ENCODE measurements at regions not wholly inside any gene's neighbourhood (a gene's known extent, or its start where the extent isn't known, plus 50 kb on each side); places are given as distances from the start of the nearest gene placed in this dataset.
"Not testable (repeated sequence)": the region's sequence is repeated elsewhere in the genome, so short reads cannot be mapped to it uniquely, and the experiment has no call there.

DNA sequence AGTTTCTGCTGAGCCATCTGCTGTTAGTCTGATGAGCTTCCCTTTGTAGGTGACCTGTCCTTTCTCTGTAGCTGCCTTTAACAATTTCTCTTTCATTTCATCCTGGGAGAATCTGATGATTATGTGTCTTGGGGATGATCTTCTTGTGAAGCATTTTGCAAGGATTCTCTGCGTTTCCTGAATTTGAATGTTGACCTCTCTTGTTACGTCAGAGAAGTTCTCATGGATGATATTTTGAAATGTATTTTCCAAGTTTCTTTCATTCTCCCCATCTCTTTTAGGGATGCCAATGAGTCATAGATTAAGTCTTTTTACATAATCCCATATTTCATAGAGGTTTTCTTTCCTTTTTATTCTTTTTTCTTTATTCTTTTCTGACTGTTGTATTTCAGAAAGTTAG, 184.2 kb upstream of the BET1 start:
- no peak for DNase-seq (ENCODE audit: extremely low spot score, unreplicated experiment)
- H3K27me3 Mint-ChIP-seq (ENCODE audit: unreplicated experiment) = no peaks in the 10 kb centered on the region
- H3K4me3 Mint-ChIP-seq (ENCODE audit: unreplicated experiment) = no peak overlapping the region
- H3K4me1 Mint-ChIP-seq (ENCODE audit: unreplicated experiment) = peaks cover 47% of the 10 kb centered on the region
- peaks cover 27% of the 10 kb centered on the region for H3K9me3 Mint-ChIP-seq (ENCODE audit: unreplicated experiment)
- TF ChIP-seq, protein P1, sequence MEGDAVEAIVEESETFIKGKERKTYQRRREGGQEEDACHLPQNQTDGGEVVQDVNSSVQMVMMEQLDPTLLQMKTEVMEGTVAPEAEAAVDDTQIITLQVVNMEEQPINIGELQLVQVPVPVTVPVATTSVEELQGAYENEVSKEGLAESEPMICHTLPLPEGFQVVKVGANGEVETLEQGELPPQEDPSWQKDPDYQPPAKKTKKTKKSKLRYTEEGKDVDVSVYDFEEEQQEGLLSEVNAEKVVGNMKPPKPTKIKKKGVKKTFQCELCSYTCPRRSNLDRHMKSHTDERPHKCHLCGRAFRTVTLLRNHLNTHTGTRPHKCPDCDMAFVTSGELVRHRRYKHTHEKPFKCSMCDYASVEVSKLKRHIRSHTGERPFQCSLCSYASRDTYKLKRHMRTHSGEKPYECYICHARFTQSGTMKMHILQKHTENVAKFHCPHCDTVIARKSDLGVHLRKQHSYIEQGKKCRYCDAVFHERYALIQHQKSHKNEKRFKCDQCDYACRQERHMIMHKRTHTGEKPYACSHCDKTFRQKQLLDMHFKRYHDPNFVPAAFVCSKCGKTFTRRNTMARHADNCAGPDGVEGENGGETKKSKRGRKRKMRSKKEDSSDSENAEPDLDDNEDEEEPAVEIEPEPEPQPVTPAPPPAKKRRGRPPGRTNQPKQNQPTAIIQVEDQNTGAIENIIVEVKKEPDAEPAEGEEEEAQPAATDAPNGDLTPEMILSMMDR (IDR thresholded peaks at IDR 0.05) = no peak
- peak overlapping the region; percentile 31 for H3K27ac Mint-ChIP-seq (ENCODE audit: unreplicated experiment)
- peaks cover 20% of the 10 kb centered on the region for H3K36me3 Mint-ChIP-seq (ENCODE audit: unreplicated experiment)

DNA sequence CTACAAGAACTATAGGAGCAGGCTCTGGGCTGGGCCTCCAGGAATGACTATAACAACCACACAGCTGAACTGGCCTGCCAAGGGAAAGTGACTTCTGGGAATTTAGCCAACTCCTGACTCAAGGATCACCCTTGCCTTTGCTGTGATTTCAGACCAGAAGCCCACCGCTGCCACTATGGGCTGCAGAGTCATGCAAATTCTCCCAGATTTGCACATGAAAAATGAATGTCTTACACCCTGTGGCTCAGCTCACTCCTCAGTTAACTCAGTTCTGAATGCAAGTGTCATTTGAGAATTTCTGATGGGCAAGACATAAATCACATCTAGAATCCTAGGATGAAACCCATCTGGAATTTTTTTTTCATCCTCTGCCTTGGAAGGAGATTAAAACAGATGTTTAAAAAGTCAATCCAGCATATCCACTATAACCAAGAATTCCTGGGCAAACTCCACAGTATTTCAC, 186.5 kb upstream of the BET1 start:
- Mint-ChIP-seq H3K27ac (ENCODE audit: unreplicated experiment) (peak overlapping the region; percentile 87), H3K4me1 (ENCODE audit: unreplicated experiment) (peaks cover 27% of the 10 kb centered on the region), H3K27me3 (ENCODE audit: unreplicated experiment) (no peaks in the 10 kb centered on the region), H3K36me3 (ENCODE audit: unreplicated experiment) (peaks cover 20% of the 10 kb centered on the region), H3K9me3 (ENCODE audit: unreplicated experiment) (peaks cover 27% of the 10 kb centered on the region), H3K4me3 (ENCODE audit: unreplicated experiment) (no peak overlapping the region)
- no peak for DNase-seq (ENCODE audit: extremely low spot score, unreplicated experiment)
- TF ChIP-seq, protein P1 (IDR thresholded peaks at IDR 0.05) = no peak

DNA sequence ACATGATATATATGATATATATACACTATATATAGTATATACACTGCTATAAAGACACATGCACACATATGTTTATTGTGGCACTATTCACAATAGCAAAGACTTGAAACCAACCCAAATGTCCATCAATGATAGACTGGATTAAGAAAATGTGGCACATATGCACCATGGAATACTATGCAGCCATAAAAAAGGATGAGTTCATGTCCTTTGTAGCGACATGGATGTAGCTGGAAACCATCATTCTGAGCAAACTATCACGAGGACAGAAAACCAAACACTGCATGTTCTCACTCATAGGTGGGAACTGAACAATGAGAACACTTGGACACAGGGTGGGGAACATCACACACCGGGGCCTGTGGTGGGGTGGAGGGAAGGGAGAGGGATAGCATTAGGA, 190.3 kb upstream of the BET1 start:
- DNase-seq (ENCODE audit: extremely low spot score, unreplicated experiment); H3K27me3 Mint-ChIP-seq (ENCODE audit: unreplicated experiment); H3K36me3 Mint-ChIP-seq (ENCODE audit: unreplicated experiment); H3K27ac Mint-ChIP-seq (ENCODE audit: unreplicated experiment); H3K9me3 Mint-ChIP-seq (ENCODE audit: unreplicated experiment); H3K4me3 Mint-ChIP-seq (ENCODE audit: unreplicated experiment): not testable (repeated sequence)
- H3K4me1 Mint-ChIP-seq (ENCODE audit: unreplicated experiment) = peaks cover 23% of the 10 kb centered on the region

DNA sequence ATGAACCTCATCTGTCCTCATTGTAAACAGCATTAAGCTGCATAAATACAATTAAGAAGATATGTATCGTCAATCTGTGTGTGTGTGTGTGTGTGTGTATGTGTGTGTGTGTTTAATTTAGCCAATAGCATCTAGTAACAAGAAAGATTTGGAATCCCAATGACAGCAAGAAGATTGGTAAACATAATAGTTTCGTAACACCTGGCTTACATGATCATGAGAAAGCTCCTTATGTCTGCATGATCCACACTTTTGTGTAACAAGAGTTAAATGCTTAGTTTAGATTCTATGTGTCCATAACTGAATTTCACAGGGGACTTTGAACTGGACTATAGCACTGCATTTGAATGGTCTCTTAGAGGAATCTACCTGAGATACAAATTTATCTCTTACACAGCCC, 191.0 kb upstream of the BET1 start:
- Mint-ChIP-seq H3K27me3 (ENCODE audit: unreplicated experiment) (no peaks in the 10 kb centered on the region), H3K4me1 (ENCODE audit: unreplicated experiment) (peaks cover 18% of the 10 kb centered on the region), H3K9me3 (ENCODE audit: unreplicated experiment) (peaks cover 6% of the 10 kb centered on the region), H3K4me3 (ENCODE audit: unreplicated experiment) (no peak overlapping the region), H3K27ac (ENCODE audit: unreplicated experiment) (no peak overlapping the region), H3K36me3 (ENCODE audit: unreplicated experiment) (no peaks in the 10 kb centered on the region)
- TF ChIP-seq, protein P1 (IDR thresholded peaks at IDR 0.05) = no peak
- DNase-seq (ENCODE audit: extremely low spot score, unreplicated experiment) = no peak

DNA sequence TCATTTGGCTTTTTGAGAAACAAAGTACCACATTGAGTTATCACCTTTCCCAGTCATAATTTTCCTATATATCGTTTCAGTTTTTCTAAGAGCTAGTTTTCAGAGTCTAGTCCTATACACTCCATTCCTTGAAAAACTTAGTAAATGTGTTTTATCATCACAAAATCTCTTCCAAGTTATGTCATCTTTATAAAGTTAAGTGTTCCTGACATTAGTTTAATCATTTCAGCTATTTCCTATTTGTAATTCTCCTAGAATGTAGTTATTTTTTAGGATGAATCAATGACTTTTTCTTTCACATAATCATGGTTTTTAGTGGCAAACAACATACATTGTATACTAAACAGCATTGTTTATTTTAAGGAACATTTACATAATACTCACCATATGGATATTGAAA, 191.7 kb upstream of the BET1 start:
- H3K27ac Mint-ChIP-seq (ENCODE audit: unreplicated experiment) = peak overlapping the region; percentile 5
- peaks cover 2% of the 10 kb centered on the region for H3K36me3 Mint-ChIP-seq (ENCODE audit: unreplicated experiment)
- no peak for DNase-seq (ENCODE audit: extremely low spot score, unreplicated experiment)
- H3K4me3 Mint-ChIP-seq (ENCODE audit: unreplicated experiment) = no peak overlapping the region
- TF ChIP-seq, protein P1 (IDR thresholded peaks at IDR 0.05) = no peak
- peaks cover 12% of the 10 kb centered on the region for H3K4me1 Mint-ChIP-seq (ENCODE audit: unreplicated experiment)
- no peaks in the 10 kb centered on the region for H3K27me3 Mint-ChIP-seq (ENCODE audit: unreplicated experiment)
- peaks cover 13% of the 10 kb centered on the region for H3K9me3 Mint-ChIP-seq (ENCODE audit: unreplicated experiment)

DNA sequence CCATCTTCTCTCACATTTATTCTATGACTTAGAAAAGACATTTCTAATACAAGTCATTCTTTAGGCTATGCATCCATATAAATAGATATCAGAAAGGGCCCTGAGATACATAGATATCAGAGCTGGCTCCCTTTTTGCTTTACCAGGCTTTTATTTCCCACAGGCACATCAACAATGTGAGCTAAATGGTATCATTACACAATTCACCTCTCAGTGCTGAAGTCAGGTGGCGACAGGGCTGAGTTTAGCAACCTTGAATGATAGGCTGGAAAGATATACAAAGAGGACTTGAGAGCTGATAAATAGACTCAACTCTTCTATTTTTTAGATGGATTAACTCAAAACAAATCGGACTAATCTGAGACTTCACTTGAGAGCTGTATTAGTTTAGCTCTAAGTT, 189.2 kb upstream of the COL1A2 start:
- H3K27me3 Mint-ChIP-seq (ENCODE audit: unreplicated experiment) = no peaks in the 10 kb centered on the region
- H3K9me3 Mint-ChIP-seq (ENCODE audit: unreplicated experiment) = peaks cover 3% of the 10 kb centered on the region
- no peaks in the 10 kb centered on the region for H3K4me1 Mint-ChIP-seq (ENCODE audit: unreplicated experiment)
- no peaks in the 10 kb centered on the region for H3K36me3 Mint-ChIP-seq (ENCODE audit: unreplicated experiment)
- TF ChIP-seq, protein P1 (IDR thresholded peaks at IDR 0.05) = no peak
- no peak overlapping the region for H3K27ac Mint-ChIP-seq (ENCODE audit: unreplicated experiment)
- no peak for DNase-seq (ENCODE audit: extremely low spot score, unreplicated experiment)
- no peak overlapping the region for H3K4me3 Mint-ChIP-seq (ENCODE audit: unreplicated experiment)

Measured in osteocyte (in vitro differentiated cells).